IPS-NIHi7 (cell line): ENCODE measurements at regions not wholly inside any gene's neighbourhood (a gene's known extent, or its start where the extent isn't known, plus 50 kb on each side); places are given as distances from the start of the nearest gene placed in this dataset.

Experiments used
- DNase-seq: peaks from one replicate; pipeline ENCODE4 v3.0.0; 2012; ENCODE audit warnings: mixed read lengths; ENCODE audit errors: extremely low spot score

- no peak for DNase-seq
Measured at GRCh38 chr1:57868908-57869307, 445.0 kb upstream of the DAB1 start.

GRCh38 chr1:57868239-57868638, 444.4 kb upstream of the DAB1 start:
- no peak for DNase-seq

- no peak for DNase-seq
Measured at GRCh38 chr1:57866998-57867397, 443.1 kb upstream of the DAB1 start.

- DNase-seq, result no peak
Measured at GRCh38 chr1:57860931-57861565, 437.2 kb upstream of the DAB1 start.

- DNase-seq, result no peak
Measured at GRCh38 chr1:57860325-57860724, 436.5 kb upstream of the DAB1 start.

GRCh38 chr1:57858740-57859139, 434.9 kb upstream of the DAB1 start:
- peak; percentile 22 for DNase-seq

GRCh38 chr1:57857809-57858208, 433.9 kb upstream of the DAB1 start:
- DNase-seq, result no peak

GRCh38 chr1:57854436-57854835, 430.6 kb upstream of the DAB1 start:
- no peak for DNase-seq

GRCh38 chr1:57850176-57850940, 426.5 kb upstream of the DAB1 start:
- DNase-seq, result no peak

- DNase-seq, result no peak
Measured at GRCh38 chr1:57848406-57848805, 424.5 kb upstream of the DAB1 start.

- DNase-seq, result no peak
Measured at GRCh38 chr1:57845041-57845440, 421.2 kb upstream of the DAB1 start.

- DNase-seq, result no peak
Measured at GRCh38 chr1:57844382-57844980, 420.6 kb upstream of the DAB1 start.

- no peak for DNase-seq
Measured at GRCh38 chr1:57843760-57844159, 419.9 kb upstream of the DAB1 start.

- DNase-seq, result no peak
Measured at GRCh38 chr1:57839526-57839925, 415.7 kb upstream of the DAB1 start.

GRCh38 chr1:57839067-57839466, 415.2 kb upstream of the DAB1 start:
- DNase-seq, result no peak

GRCh38 chr1:57835620-57836019, 411.8 kb upstream of the DAB1 start:
- peak; percentile 35 for DNase-seq

- no peak for DNase-seq
Measured at GRCh38 chr1:57833296-57833695, 409.4 kb upstream of the DAB1 start.

GRCh38 chr1:57832612-57833011, 408.8 kb upstream of the DAB1 start:
- peak; percentile 17 for DNase-seq

GRCh38 chr1:57831624-57832023, 407.8 kb upstream of the DAB1 start:
- no peak for DNase-seq

GRCh38 chr1:57826535-57826934, 402.7 kb upstream of the DAB1 start:
- no peak for DNase-seq

- DNase-seq, result no peak
Measured at GRCh38 chr1:57824535-57824934, 400.7 kb upstream of the DAB1 start.

- DNase-seq, result no peak
Measured at GRCh38 chr1:57820356-57821095, 396.7 kb upstream of the DAB1 start.
